HFFc6 (cell line): ENCODE measurements at regions not wholly inside any gene's neighbourhood (a gene's known extent, or its start where the extent isn't known, plus 50 kb on each side); places are given as distances from the start of the nearest gene placed in this dataset.

ENCODE experiments used
- DNase-seq: peaks from one replicate; pipeline ENCODE4 v3.0.0-alpha.2; 2018
- H3K27ac Mint-ChIP-seq: 2 replicates; pipeline ENCODE4 v1.8.0; 2020; ENCODE audit warnings: mild to moderate bottlenecking, mixed read lengths
- H3K27me3 Mint-ChIP-seq: 2 replicates; pipeline ENCODE4 v1.8.0; 2021; ENCODE audit warnings: mild to moderate bottlenecking, moderate library complexity, mixed read lengths; ENCODE audit not compliant: insufficient read depth
- H3K36me3 Mint-ChIP-seq: 2 replicates; pipeline ENCODE4 v1.8.0; 2021; ENCODE audit warnings: low read depth, mixed read lengths
- H3K4me1 Mint-ChIP-seq: 2 replicates; pipeline ENCODE4 v1.8.0; 2020; ENCODE audit warnings: low read depth, mixed read lengths
- H3K4me3 Mint-ChIP-seq: 2 replicates; pipeline ENCODE4 v1.8.0; 2020; ENCODE audit warnings: mild to moderate bottlenecking, moderate library complexity, mixed read lengths
- H3K9me3 Mint-ChIP-seq: 2 replicates; pipeline ENCODE4 v1.8.0; 2020; ENCODE audit warnings: mild to moderate bottlenecking, mixed read lengths
- CTCF ChIP-seq: fragments of 200-600 bp; sonication (generic); IDR thresholded peaks from 2 replicates; pipeline ENCODE4 v1.5.0; 2021; ENCODE audit warnings: antibody characterized with exemption, mild to moderate bottlenecking

GRCh38 chr2:34423301-34423700 is 824.2 kb upstream of the FAM98A start:
- TF ChIP-seq CTCF: no peak
- Mint-ChIP-seq H3K36me3 (no peaks in the 10 kb centered on the region), H3K9me3 (peaks cover 47% of the 10 kb centered on the region), H3K27ac (no peak overlapping the region), H3K27me3 (no peaks in the 10 kb centered on the region), H3K4me3 (no peak overlapping the region), H3K4me1 (no peaks in the 10 kb centered on the region)
- no peak for DNase-seq

- no peak for DNase-seq
- H3K9me3 Mint-ChIP-seq: peaks cover 51% of the 10 kb centered on the region
These were observed 820.8 kb upstream of the FAM98A start for GRCh38 chr2:34419856-34420255.

GRCh38 chr2:34416856-34417255 is 817.8 kb upstream of the FAM98A start:
- no peaks in the 10 kb centered on the region for H3K36me3 Mint-ChIP-seq
- H3K27ac Mint-ChIP-seq: no peak overlapping the region
- H3K27me3 Mint-ChIP-seq: no peaks in the 10 kb centered on the region
- no peaks in the 10 kb centered on the region for H3K4me1 Mint-ChIP-seq
- DNase-seq: no peak
- H3K9me3 Mint-ChIP-seq: peaks cover 30% of the 10 kb centered on the region
- no peak overlapping the region for H3K4me3 Mint-ChIP-seq
- TF ChIP-seq CTCF: no peak

More at GRCh38 chr2:34419856-34420255, 820.8 kb upstream of the FAM98A start:
- Mint-ChIP-seq H3K4me1 (no peaks in the 10 kb centered on the region), H3K36me3 (no peaks in the 10 kb centered on the region), H3K4me3 (no peak overlapping the region), H3K27ac (no peak overlapping the region), H3K27me3 (no peaks in the 10 kb centered on the region)
- TF ChIP-seq CTCF: no peak

GRCh38 chr2:34414856-34415255 is 815.8 kb upstream of the FAM98A start:
- no peak for TF ChIP-seq CTCF
- DNase-seq: no peak
- H3K36me3 Mint-ChIP-seq: no peaks in the 10 kb centered on the region
- no peak overlapping the region for H3K27ac Mint-ChIP-seq
- H3K4me3 Mint-ChIP-seq: no peak overlapping the region
- no peaks in the 10 kb centered on the region for H3K4me1 Mint-ChIP-seq
- H3K27me3 Mint-ChIP-seq: no peaks in the 10 kb centered on the region
- H3K9me3 Mint-ChIP-seq: peaks cover 17% of the 10 kb centered on the region

GRCh38 chr2:34408100-34408499 is 809.0 kb upstream of the FAM98A start:
- Mint-ChIP-seq H3K4me3 (no peak overlapping the region), H3K4me1 (no peaks in the 10 kb centered on the region), H3K27ac (no peak overlapping the region), H3K27me3 (no peaks in the 10 kb centered on the region), H3K36me3 (no peaks in the 10 kb centered on the region), H3K9me3 (peaks cover 7% of the 10 kb centered on the region)
- no peak for DNase-seq
- no peak for TF ChIP-seq CTCF

- H3K4me1 Mint-ChIP-seq: no peaks in the 10 kb centered on the region
- H3K36me3 Mint-ChIP-seq: no peaks in the 10 kb centered on the region
- DNase-seq: no peak
- H3K4me3 Mint-ChIP-seq: no peak overlapping the region
- H3K9me3 Mint-ChIP-seq: peaks cover 19% of the 10 kb centered on the region
- H3K27me3 Mint-ChIP-seq: no peaks in the 10 kb centered on the region
- H3K27ac Mint-ChIP-seq: no peak overlapping the region
- TF ChIP-seq CTCF: no peak
These were observed 804.4 kb upstream of the FAM98A start for GRCh38 chr2:34403512-34403911.
